GM19395 (cell line): ENCODE measurements at regions not wholly inside any gene's neighbourhood (a gene's known extent, or its start where the extent isn't known, plus 50 kb on each side); places are given as distances from the start of the nearest gene placed in this dataset.

Source experiments
- ATAC-seq: cut with Tn5 transposase; IDR thresholded peaks from one replicate; pipeline ENCODE4 v1.9.1; 2021; ENCODE audit warnings: mild to moderate bottlenecking, moderate library complexity; ENCODE audit not compliant: unreplicated experiment

GRCh38 chr19:28889941-28890670 lies 322.8 kb downstream of the UQCRFS1 start:
- ATAC-seq = no peak

GRCh38 chr19:28887920-28888618 lies 324.9 kb downstream of the UQCRFS1 start:
- no peak for ATAC-seq

DNA sequence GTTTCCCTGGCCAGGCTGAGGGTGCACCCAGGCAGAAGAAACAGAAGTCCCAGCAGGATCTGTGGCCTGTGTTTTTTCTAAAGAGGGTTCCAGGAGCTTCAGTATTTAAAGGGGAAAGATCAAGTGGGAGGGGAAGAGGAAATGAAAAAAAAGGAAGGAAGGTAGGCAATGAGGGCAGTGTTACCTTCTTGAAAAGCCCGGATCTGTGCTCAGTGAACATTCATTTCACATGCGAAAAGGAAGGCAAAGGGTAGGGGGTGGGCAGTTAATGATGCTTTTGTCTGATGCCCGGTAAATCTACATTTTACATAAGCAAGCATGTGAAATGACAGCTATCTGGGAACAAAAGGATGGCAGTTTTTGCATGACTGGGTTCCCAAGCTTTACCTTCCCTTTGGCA lies 326.2 kb downstream of the UQCRFS1 start:
- no peak for ATAC-seq

DNA sequence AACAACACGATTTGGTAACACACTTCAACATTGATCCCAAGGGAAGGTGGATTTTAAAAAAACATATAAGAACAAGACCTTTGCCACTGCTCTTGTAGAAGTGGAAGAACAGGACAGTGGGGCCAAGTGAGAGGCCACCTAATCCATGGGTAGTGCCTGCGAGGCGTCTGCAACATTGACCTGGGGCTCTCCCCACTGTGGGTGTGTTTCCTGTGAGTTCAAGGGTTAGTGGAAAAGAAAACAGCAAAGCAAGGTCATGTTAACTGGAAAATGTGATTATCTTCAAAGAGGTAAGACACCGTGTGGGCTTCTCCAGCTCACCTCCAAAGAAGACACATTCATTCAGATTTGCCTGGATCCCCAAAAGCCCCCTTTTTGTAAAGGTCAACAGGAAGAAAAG lies 327.0 kb downstream of the UQCRFS1 start:
- no peak for ATAC-seq

DNA sequence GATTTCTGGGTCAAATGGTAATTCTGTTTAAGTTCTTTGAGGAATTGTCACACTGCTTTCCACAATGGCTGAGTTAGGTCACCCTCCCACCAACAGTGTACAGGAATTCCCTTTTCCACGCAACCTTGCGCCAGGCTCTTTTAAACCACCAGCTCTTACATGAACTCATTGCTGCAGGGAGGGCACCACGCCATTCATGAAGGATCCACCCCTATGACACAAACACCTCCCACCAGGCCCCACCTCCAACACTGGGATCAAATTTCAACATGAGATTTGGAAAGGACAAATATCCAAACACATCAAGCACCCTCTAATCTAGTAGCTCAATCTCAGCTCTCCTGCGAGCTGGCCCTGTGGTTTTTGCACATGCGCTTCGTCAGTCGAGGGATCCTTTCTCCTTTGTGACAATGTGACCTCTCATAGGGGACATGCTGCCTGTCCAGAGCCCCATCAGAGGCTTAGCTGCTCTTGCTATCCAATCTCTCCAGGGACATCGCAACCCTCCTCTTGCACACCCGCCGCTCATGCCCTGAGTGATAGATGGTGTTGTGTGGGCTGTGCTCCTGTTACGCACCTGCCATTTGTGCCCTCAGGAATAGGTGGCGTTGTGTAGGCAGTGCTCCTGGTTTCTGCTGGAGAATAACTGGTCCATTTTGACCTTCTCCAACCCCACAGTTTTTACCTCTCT lies 328.0 kb downstream of the UQCRFS1 start:
- no peak for ATAC-seq

DNA sequence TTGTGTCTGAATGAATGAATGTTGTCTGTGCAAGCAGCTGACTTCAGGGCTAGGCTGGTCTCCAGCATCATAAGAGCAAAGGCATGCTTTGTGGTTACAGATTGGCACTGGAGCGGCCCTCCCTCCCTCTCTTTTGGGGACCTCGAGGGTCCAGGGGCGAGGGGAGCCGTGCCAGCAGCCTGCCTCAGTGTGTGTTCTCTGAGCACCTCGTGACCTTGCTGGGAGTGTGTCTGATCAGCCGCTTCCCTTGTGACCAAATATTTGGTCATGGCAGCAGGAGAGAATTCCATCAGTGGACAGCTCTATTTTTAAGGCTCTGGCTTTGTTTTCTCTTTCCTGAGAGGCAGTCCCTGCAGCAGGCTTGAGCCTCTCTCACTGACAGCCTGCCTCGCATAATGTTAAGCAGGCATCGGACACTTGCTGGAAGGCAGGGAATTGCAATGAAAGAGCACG lies 329.7 kb downstream of the UQCRFS1 start:
- ATAC-seq = no peak

GRCh38 chr19:28882818-28883217 lies 330.1 kb downstream of the UQCRFS1 start:
- ATAC-seq = no peak

- peak; percentile 62 for ATAC-seq
Observed at GRCh38 chr19:28881616-28882015, 331.3 kb downstream of the UQCRFS1 start.

GRCh38 chr19:28880735-28881401 lies 332.1 kb downstream of the UQCRFS1 start:
- ATAC-seq = no peak

GRCh38 chr19:28878862-28879566 lies 333.9 kb downstream of the UQCRFS1 start:
- peak; percentile 61 for ATAC-seq

DNA sequence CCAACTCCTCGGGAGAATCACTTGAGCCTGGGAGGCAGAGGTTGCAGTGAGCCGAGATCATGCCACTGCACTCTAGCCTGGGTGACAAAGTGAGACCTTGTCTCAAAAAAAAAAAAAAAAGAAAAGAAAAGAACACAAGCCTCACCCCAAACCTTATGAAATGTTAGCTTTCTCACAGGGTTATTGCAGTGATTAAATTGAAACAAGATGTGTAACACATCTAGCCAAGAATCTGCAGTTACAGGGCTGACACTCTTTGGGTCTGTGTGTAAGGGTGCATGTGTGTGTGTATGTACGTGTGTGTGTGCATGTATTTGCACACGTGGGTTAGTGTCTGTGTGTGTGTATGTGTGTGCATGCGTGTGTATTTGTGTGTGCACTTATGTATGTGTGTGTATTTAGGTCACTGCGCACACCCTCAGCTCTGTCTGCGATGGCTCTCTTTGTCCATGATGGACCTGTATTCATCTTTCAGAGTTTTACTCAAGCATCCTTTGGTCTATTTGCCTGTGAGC lies 336.3 kb downstream of the UQCRFS1 start:
- no peak for ATAC-seq

DNA sequence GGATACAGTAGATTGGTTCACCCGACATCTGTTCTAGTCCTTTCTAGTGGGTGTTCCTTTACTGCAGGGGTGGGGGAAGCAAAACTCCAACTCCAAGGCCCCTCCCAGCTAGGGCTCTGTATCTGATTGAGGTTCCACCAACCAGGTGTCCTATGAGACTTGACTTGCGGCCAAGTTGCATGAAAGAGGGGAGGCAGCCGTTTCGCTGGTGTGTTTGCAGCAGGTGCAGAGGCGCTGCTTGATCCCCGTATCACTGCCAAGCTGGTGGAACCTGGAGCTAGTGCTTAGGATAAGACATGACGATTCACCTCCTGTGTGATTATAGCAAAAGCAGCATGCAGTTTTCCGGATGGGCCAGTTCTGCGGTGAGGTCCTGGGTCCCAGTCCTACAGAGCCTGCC lies 338.2 kb downstream of the UQCRFS1 start:
- ATAC-seq = no peak

- no peak for ATAC-seq
Observed at GRCh38 chr19:28873301-28873700, 339.6 kb downstream of the UQCRFS1 start.

- ATAC-seq = no peak
Observed at GRCh38 chr19:28871099-28871725, 341.7 kb downstream of the UQCRFS1 start.

- no peak for ATAC-seq
Observed at GRCh38 chr19:28869459-28869858, 343.5 kb downstream of the UQCRFS1 start.

DNA sequence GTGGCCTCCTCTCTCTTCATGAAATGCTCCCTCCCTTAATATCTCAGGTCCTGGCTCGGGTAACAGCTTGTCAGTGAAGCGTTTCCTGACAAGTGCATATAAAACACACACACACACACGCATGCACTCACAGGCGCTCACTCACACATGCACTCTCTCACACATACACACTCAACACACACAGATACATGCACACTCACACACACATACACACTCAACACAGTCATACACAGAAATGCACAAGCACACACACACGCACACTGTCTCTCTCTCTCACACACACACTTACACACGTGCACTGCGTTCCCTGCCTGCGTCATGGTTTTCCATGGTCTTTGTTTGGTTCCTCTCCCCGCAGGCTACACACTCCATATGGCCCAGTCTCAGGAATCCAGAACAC lies 344.1 kb downstream of the UQCRFS1 start:
- ATAC-seq = no peak

DNA sequence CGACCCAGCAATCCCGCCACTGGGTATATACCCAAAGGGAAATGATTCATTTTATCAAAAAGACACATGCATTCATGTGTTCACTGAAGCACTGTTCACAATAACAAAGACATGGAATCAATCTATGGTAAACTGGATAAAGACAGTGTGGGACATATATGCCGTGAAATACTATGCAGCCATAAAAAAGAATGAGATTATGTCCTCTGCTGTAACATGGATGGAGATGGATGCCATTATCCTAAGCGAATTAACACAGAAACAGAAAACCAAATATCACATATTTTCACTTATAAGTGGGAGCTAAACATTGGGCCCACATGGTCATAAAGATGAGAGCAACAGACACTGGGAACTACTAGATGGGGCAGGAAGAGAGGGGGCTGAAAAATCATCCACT lies 345.0 kb downstream of the UQCRFS1 start:
- ATAC-seq = no peak

DNA sequence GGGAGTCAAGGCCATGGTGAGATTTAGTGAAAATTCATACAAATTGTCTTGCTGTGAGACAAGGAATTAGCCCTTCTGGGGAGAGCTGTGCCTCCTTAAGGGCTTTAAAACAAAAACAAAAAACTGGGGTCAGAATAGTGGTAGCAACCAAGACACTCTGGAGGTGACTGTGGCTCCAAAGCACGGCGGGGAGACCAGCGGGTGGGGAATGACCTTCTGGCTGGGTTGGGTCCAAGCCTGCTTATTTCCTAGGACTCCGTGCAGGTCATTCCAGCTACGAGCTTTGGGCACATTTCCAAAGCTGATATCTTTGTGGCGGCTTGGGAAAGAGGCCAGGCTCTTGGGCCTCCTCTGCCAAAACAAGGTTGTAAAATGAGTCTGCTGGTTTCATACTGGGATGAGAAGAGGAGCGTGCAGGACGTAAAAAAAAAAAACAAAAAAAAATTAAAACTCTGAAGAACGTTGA lies 348.3 kb downstream of the UQCRFS1 start:
- no peak for ATAC-seq

GRCh38 chr19:28864024-28864503 lies 348.9 kb downstream of the UQCRFS1 start:
- ATAC-seq = no peak

DNA sequence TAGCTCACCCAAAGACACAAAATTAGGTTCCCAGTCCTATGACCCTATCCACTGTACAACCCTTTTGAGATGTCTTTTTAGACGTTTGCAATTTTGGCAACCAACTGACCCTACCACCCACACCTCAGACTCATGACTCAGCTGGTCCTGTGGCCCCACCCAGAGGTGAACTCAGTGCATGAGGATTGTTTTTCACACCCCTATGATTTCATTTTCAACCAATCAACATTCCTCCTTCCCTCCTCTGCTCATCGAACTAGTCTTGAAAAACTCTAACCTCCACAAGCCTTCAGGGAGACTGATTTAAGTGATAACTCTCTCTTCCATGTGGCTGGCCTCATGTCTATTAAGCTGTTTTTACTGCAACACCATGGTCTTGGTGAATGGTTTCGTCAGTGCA lies 350.7 kb downstream of the UQCRFS1 start:
- no peak for ATAC-seq
